ENCODE measurements at regions not wholly inside any gene's neighbourhood (a gene's known extent, or its start where the extent isn't known, plus 50 kb on each side); places are given as distances from the start of the nearest gene placed in this dataset.

- DNase-seq = no peak
Measured at GRCh38 chr6:2562721-2563451, 187.8 kb downstream of the MYLK4 start.

GRCh38 chr6:2560917-2561698 lies 189.6 kb downstream of the MYLK4 start:
- no peak for DNase-seq

GRCh38 chr6:2560140-2560818 lies 190.4 kb downstream of the MYLK4 start:
- DNase-seq = no peak

- no peak for DNase-seq
Measured at GRCh38 chr6:2558861-2559801, 191.6 kb downstream of the MYLK4 start.

GRCh38 chr6:2558098-2558680 lies 192.5 kb downstream of the MYLK4 start:
- no peak for DNase-seq

- no peak for DNase-seq
Measured at GRCh38 chr6:2557181-2557720, 193.5 kb downstream of the MYLK4 start.

- no peak for DNase-seq
Measured at GRCh38 chr6:2556761-2557160, 194.0 kb downstream of the MYLK4 start.

- no peak for DNase-seq
Measured at GRCh38 chr6:2554651-2555260, 196.0 kb downstream of the MYLK4 start.

- no peak for DNase-seq
Measured at GRCh38 chr6:2552526-2553154, 198.1 kb downstream of the MYLK4 start.

GRCh38 chr6:2551705-2552104 lies 199.0 kb downstream of the MYLK4 start:
- no peak for DNase-seq

GRCh38 chr6:2550247-2550646 lies 200.5 kb downstream of the MYLK4 start:
- DNase-seq = no peak

GRCh38 chr6:2549834-2550233 lies 200.9 kb downstream of the MYLK4 start:
- no peak for DNase-seq

- DNase-seq = peak; percentile 89
Measured at GRCh38 chr6:2547355-2547754, 203.4 kb downstream of the MYLK4 start.

- peak; percentile 45 for DNase-seq
Measured at GRCh38 chr6:2546901-2547300, 203.8 kb downstream of the MYLK4 start.

- DNase-seq = no peak
Measured at GRCh38 chr6:2545383-2546038, 205.2 kb downstream of the MYLK4 start.

- DNase-seq = no peak
Measured at GRCh38 chr6:2543321-2543720, 207.4 kb downstream of the MYLK4 start.

GRCh38 chr6:2542858-2543218 lies 207.9 kb downstream of the MYLK4 start:
- DNase-seq = peak; percentile 100

- DNase-seq = no peak
Measured at GRCh38 chr6:2542101-2542857, 208.4 kb downstream of the MYLK4 start.

GRCh38 chr6:2536451-2536850 lies 214.3 kb downstream of the MYLK4 start:
- no peak for DNase-seq

GRCh38 chr6:2535506-2535905 lies 215.2 kb downstream of the MYLK4 start:
- DNase-seq = no peak

All from MV-4-11 (cell line).